ENCODE measurements at regions not wholly inside any gene's neighbourhood (a gene's known extent, or its start where the extent isn't known, plus 50 kb on each side); places are given as distances from the start of the nearest gene placed in this dataset.

GRCh38 chr5:171531638-171532037 lies 112.2 kb downstream of the FGF18 start:
- Histone ChIP-seq H3K27me3 (replicated peaks in 1 of 4; ENCODE audit: control insufficient read depth in 3 of 4, extremely low read depth in 1 of 4, insufficient read depth in 3 of 4, low read length in 3 of 4) (no peaks in the 10 kb centered on the region), H2BK120ac (replicated peaks; ENCODE audit: low read depth, low read length) (no peak overlapping the region), H3K18ac (ENCODE audit: extremely low read depth, low read length) (no peak overlapping the region), H2AFZ (ENCODE audit: low read length) (no peak overlapping the region), H3K27ac (ENCODE audit: low read depth, low read length) (no peak overlapping the region), H3K14ac (ENCODE audit: insufficient read length) (no peak overlapping the region), H2BK12ac (ENCODE audit: low read depth, low read length) (no peak overlapping the region), H3K23me2 (ENCODE audit: low read depth, low read length) (no peaks in the 10 kb centered on the region), H2AK5ac (ENCODE audit: low read depth, low read length) (no peak overlapping the region), H3K9me3 (ENCODE audit: insufficient read depth in 2 of 2, low read depth in 1 of 2, low read length in 1 of 2) (no peaks in the 10 kb centered on the region), H2BK20ac (ENCODE audit: low read length) (no peak overlapping the region), H4K8ac (ENCODE audit: extremely low read depth, insufficient read depth, low read length) (no peak overlapping the region), H3K79me1 (ENCODE audit: low read depth, low read length) (no peaks in the 10 kb centered on the region), H3K79me2 (ENCODE audit: control insufficient read depth in 1 of 2, insufficient read depth in 2 of 2, low read length in 2 of 2) (no peaks in the 10 kb centered on the region), H3K36me3 (ENCODE audit: control insufficient read depth in 2 of 4, insufficient read depth in 4 of 4, low read length in 3 of 4) (no peaks in the 10 kb centered on the region), H3K4ac (replicated peaks; ENCODE audit: insufficient read length, low read depth, low read length) (no peak overlapping the region), H3K23ac (ENCODE audit: insufficient read length) (no peak overlapping the region), H3K4me3 (ENCODE audit: extremely low read depth in 1 of 4, insufficient read depth in 2 of 4, low read depth in 3 of 4, low read length in 4 of 4) (no peak overlapping the region), H4K20me1 (replicated peaks in 1 of 2; ENCODE audit: control insufficient read depth in 1 of 2, insufficient read depth in 2 of 2, low read length in 2 of 2) (no peaks in the 10 kb centered on the region), H2BK5ac (ENCODE audit: low read depth, low read length) (no peak overlapping the region), H2BK15ac (ENCODE audit: low read length) (no peak overlapping the region), H3K9ac (replicated peaks in 1 of 4; ENCODE audit: extremely low read depth in 1 of 4, low read depth in 3 of 4, low read length in 3 of 4) (no peak overlapping the region), H4K91ac (replicated peaks; ENCODE audit: insufficient read length, low read length) (no peak overlapping the region), H3K4me1 (replicated peaks in 1 of 4; ENCODE audit: control insufficient read depth in 3 of 4, insufficient read depth in 4 of 4, low read length in 3 of 4) (peaks cover 2 to 12% (median 8%) of the 10 kb centered on the region in 4 experiments; a peak in 5 of 7 replicates), H3K4me2 (ENCODE audit: insufficient read depth in 1 of 2, low read depth in 2 of 2, low read length in 2 of 2) (no peak overlapping the region), H4K5ac (ENCODE audit: insufficient read length, low read depth, low read length) (no peak overlapping the region), H3K56ac (replicated peaks; ENCODE audit: insufficient read length, low read depth, low read length) (no peak overlapping the region)
- 84% methylated on average over 3 of the region's 3 CpGs; no CpG with 5 or more reads in 1 of the 2 experiments for WGBS, 2 experiments (ENCODE audit: extremely low coverage in 1 of 2, insufficient coverage in 1 of 2, insufficient read length in 1 of 2, insufficient replicate concordance in 2 of 2, low coverage in 1 of 2, low lambda C conversion rate in 2 of 2, missing lambda C conversion rate in 1 of 2)
- no peak for TF ChIP-seq CTCF (IDR thresholded peaks at IDR 0.05; ENCODE audit: control extremely low read depth in 1 of 3, insufficient read depth in 1 of 3, low read depth in 1 of 3, low read length in 3 of 3)
- no peak for TF ChIP-seq EGR1 (IDR thresholded peaks at IDR 0.05; ENCODE audit: borderline replicate concordance, low read depth, low read length)
- no peak for TF ChIP-seq SP2 (IDR thresholded peaks at IDR 0.05; ENCODE audit: low read length)
- TF ChIP-seq GTF2F1 (IDR thresholded peaks at IDR 0.05; ENCODE audit: borderline replicate concordance, low read depth, low read length): no peak
- no peak for TF ChIP-seq TBP (IDR thresholded peaks at IDR 0.05; ENCODE audit: low read depth, low read length)
- TF ChIP-seq TAF7 (optimal IDR thresholded peaks at IDR 0.05; ENCODE audit: borderline replicate concordance, low read depth, low read length): no peak
- no peak for TF ChIP-seq TAF1 (IDR thresholded peaks at IDR 0.05; ENCODE audit: low read depth, low read length)
- no peak for TF ChIP-seq JUND (IDR thresholded peaks at IDR 0.05; ENCODE audit: low read length)
- DNase-seq (ENCODE audit: low read depth in 1 of 2, low spot score in 2 of 2) (no peak), FAIRE-seq (no peak)
- ChIA-PET CTCF (ENCODE audit: partially characterized antibody) (no interaction called here), POLR2A (ENCODE audit: partially characterized antibody) (no interaction called here)

Measured in H1 (cell line).